RWPE1 (cell line): ENCODE measurements at regions not wholly inside any gene's neighbourhood (a gene's known extent, or its start where the extent isn't known, plus 50 kb on each side); places are given as distances from the start of the nearest gene placed in this dataset.

Experiments
- CTCF ChIA-PET: fragments of 350-600 bp; sonication (Branson Sonifier 250); formaldehyde crosslinking; extraction: SDS; loops from one replicate; lab custom pipeline; 2021; lab: Yijun Ruan, JAX
- POLR2A ChIA-PET: fragments of 400-600 bp; formaldehyde crosslinking; extraction: SDS; loops from one replicate; lab custom pipeline; 2020; ENCODE audit warnings: antibody characterized with exemption; ENCODE audit not compliant: low non-redundant PET; lab: Yijun Ruan, JAX
- DNase-seq: peaks from one replicate; pipeline ENCODE4 v3.0.0; 2012; ENCODE audit warnings: low spot score
- H3K27ac ChIP-seq: fragments of 450-650 bp; 2 replicates; pipeline ENCODE4 v1.5.1; 2017
- CTCF ChIP-seq: fragments of 450-650 bp; conservative IDR thresholded peaks from 2 replicates; pipeline ENCODE4 v1.5.1; 2017; ENCODE audit warnings: low read depth, mild to moderate bottlenecking

GRCh38 chr2:239533569-239534316 is 132.9 kb upstream of the HDAC4 start:
- TF ChIP-seq CTCF, result no peak
- no peak for DNase-seq
- ChIA-PET POLR2A (no interaction called here), CTCF (interaction anchor here (0.7 kb wide), 1 partner anchor 241 kb away, joined by 3 read pairs; no protein-coding TSS in a partner anchor)
- no peak overlapping the region for H3K27ac ChIP-seq

- no peak for DNase-seq
- CTCF ChIA-PET, result no interaction called here
- no peak overlapping the region for H3K27ac ChIP-seq
- no peak for TF ChIP-seq CTCF
- POLR2A ChIA-PET, result no interaction called here
These were observed 132.0 kb upstream of the HDAC4 start for GRCh38 chr2:239532859-239533258.

- DNase-seq, result no peak
- ChIA-PET POLR2A (no interaction called here), CTCF (no interaction called here)
- H3K27ac ChIP-seq, result no peak overlapping the region
- no peak for TF ChIP-seq CTCF
These were observed 131.4 kb upstream of the HDAC4 start for GRCh38 chr2:239532250-239532649.

GRCh38 chr2:239531456-239532241 is 130.8 kb upstream of the HDAC4 start:
- ChIA-PET POLR2A (no interaction called here), CTCF (interaction anchor here (0.7 kb wide), 1 partner anchor 167 kb away, joined by 3 read pairs; no protein-coding TSS in a partner anchor)
- TF ChIP-seq CTCF, result no peak
- no peak overlapping the region for H3K27ac ChIP-seq
- no peak for DNase-seq

GRCh38 chr2:239530749-239531316 is 130.0 kb upstream of the HDAC4 start:
- no peak overlapping the region for H3K27ac ChIP-seq
- POLR2A ChIA-PET, result no interaction called here
- DNase-seq, result no peak
- no peak for TF ChIP-seq CTCF
- CTCF ChIA-PET, result interaction anchor here (0.7 kb wide), 1 partner anchor 168 kb away, joined by 3 read pairs; no protein-coding TSS in a partner anchor

GRCh38 chr2:239529313-239530015 is 128.6 kb upstream of the HDAC4 start:
- TF ChIP-seq CTCF, result no peak
- no peak overlapping the region for H3K27ac ChIP-seq
- ChIA-PET CTCF (no interaction called here), POLR2A (no interaction called here)
- no peak for DNase-seq
